ENCODE measurements at regions not wholly inside any gene's neighbourhood (a gene's known extent, or its start where the extent isn't known, plus 50 kb on each side); places are given as distances from the start of the nearest gene placed in this dataset.

- TF ChIP-seq EZH2 (optimal IDR thresholded peaks at IDR 0.05; ENCODE audit: low read depth, low read length), result no peak
- TF ChIP-seq CTCF (IDR thresholded peaks at IDR 0.05; ENCODE audit: low read length), result no peak
These were observed 204.1 kb upstream of the KLF12 start for GRCh38 chr13:74338341-74338740.
